ENCODE measurements at regions not wholly inside any gene's neighbourhood (a gene's known extent, or its start where the extent isn't known, plus 50 kb on each side); places are given as distances from the start of the nearest gene placed in this dataset.
"Not testable (repeated sequence)": the region's sequence is repeated elsewhere in the genome, so short reads cannot be mapped to it uniquely, and the experiment has no call there.

DNA sequence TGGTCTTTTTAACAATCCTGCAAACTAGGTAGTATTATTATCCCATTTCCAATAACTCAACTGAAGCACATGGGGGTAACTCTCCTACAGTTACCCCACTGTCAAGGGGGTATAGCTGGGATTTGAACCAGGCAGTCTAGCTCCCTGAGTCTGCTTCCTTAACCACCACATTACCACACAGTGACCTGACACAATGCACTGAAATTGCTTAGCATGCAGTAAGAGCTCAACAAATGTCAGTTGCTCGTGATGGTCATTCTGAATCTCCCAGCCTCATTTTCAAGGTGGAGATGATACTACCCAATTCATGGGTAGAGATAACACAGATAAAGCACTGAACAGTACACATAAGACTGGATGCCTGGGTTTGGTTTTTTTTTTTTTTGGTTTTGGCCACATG, 193.2 kb upstream of the MYLIP start:
- H3K27ac ChIP-seq = no peak overlapping the region
- no peaks in the 10 kb centered on the region for H3K36me3 ChIP-seq
- no peaks in the 10 kb centered on the region for H3K4me1 ChIP-seq
- TF ChIP-seq, protein P1, sequence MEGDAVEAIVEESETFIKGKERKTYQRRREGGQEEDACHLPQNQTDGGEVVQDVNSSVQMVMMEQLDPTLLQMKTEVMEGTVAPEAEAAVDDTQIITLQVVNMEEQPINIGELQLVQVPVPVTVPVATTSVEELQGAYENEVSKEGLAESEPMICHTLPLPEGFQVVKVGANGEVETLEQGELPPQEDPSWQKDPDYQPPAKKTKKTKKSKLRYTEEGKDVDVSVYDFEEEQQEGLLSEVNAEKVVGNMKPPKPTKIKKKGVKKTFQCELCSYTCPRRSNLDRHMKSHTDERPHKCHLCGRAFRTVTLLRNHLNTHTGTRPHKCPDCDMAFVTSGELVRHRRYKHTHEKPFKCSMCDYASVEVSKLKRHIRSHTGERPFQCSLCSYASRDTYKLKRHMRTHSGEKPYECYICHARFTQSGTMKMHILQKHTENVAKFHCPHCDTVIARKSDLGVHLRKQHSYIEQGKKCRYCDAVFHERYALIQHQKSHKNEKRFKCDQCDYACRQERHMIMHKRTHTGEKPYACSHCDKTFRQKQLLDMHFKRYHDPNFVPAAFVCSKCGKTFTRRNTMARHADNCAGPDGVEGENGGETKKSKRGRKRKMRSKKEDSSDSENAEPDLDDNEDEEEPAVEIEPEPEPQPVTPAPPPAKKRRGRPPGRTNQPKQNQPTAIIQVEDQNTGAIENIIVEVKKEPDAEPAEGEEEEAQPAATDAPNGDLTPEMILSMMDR (IDR thresholded peaks at IDR 0.05) = no peak
- intact Hi-C loops (cut with DNase I) = no loop called here
- H3K27me3 ChIP-seq (ENCODE audit: low read depth) = no peaks in the 10 kb centered on the region
- no peak for ATAC-seq
- H3K9me3 ChIP-seq = peaks cover 12% of the 10 kb centered on the region
- no peak overlapping the region for H3K4me3 ChIP-seq
- no peak for DNase-seq

DNA sequence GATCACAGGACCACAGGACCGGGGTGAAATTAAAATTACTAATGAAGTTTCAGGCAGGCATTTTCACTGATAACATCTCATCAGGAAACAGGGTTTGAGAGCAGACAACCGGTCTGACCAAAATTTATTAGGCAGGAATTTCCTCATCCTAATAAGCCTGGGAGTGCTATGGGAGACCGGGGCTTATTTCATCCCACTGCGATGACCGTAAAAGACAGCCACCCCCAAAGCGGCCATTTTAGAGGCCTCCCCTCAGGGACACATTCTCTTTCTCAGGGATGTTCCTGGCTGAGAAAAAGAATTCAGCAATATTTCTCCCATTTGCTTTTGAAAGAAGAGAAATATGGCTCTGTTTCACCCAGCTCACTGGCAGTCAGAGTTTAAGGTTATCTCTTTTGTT, 197.2 kb upstream of the MYLIP start:
- H3K36me3 ChIP-seq; ATAC-seq; intact Hi-C loops (cut with DNase I); H3K9me3 ChIP-seq; DNase-seq; H3K4me1 ChIP-seq; H3K4me3 ChIP-seq; H3K27ac ChIP-seq; H3K27me3 ChIP-seq (ENCODE audit: low read depth): not testable (repeated sequence)

DNA sequence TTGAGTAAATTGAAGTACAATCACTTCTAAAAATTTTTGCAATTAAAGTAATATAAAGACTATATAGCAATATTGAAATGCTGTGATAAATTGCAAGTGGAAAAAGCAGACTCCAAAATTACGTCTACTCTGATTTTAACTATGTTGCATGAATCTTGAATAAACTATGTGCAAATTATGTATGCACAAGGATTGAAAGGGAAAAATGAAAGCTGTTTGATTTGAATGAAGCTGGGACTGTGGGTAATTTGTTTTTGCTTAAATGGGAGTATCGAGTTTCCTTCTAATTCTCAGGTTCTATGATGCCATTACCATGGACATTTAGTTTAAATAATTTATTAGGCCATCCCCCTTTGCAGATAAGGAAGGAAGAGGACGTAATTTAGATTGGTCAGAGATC, 198.7 kb upstream of the MYLIP start:
- H3K27me3 ChIP-seq (ENCODE audit: low read depth) = no peaks in the 10 kb centered on the region
- no peak overlapping the region for H3K4me3 ChIP-seq
- TF ChIP-seq, protein P1 (IDR thresholded peaks at IDR 0.05) = no peak
- ATAC-seq = no peak
- intact Hi-C loops (cut with DNase I) = no loop called here
- no peaks in the 10 kb centered on the region for H3K4me1 ChIP-seq
- H3K36me3 ChIP-seq = no peaks in the 10 kb centered on the region
- H3K9me3 ChIP-seq = peaks cover 10% of the 10 kb centered on the region
- no peak overlapping the region for H3K27ac ChIP-seq
- no peak for DNase-seq

DNA sequence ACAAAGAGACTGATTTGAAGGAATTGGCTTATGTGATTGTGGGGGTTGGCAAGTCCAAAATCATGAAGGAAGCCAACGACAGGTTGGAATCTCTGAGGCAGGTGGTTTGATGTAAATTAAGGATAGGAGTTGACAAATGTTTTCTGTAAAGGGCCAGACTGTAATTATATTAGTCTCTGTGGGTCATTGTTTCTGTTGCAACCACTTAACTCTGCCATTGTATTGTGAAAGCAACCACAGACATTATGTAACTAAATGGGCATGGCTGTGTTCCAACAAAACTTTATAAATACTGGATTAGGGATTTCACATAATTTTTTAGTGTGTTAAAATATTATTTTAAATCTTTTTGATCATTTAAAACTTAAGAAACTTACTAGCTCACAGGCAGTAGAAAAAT, 199.2 kb upstream of the MYLIP start:
- Histone ChIP-seq H3K4me3 (no peak overlapping the region), H3K27ac (no peak overlapping the region), H3K4me1 (no peaks in the 10 kb centered on the region), H3K27me3 (ENCODE audit: low read depth) (no peaks in the 10 kb centered on the region), H3K9me3 (peaks cover 10% of the 10 kb centered on the region), H3K36me3 (no peaks in the 10 kb centered on the region)
- TF ChIP-seq, protein P1 (IDR thresholded peaks at IDR 0.05) = no peak
- ATAC-seq (no peak), DNase-seq (no peak)
- intact Hi-C loops (cut with DNase I) = no loop called here

DNA sequence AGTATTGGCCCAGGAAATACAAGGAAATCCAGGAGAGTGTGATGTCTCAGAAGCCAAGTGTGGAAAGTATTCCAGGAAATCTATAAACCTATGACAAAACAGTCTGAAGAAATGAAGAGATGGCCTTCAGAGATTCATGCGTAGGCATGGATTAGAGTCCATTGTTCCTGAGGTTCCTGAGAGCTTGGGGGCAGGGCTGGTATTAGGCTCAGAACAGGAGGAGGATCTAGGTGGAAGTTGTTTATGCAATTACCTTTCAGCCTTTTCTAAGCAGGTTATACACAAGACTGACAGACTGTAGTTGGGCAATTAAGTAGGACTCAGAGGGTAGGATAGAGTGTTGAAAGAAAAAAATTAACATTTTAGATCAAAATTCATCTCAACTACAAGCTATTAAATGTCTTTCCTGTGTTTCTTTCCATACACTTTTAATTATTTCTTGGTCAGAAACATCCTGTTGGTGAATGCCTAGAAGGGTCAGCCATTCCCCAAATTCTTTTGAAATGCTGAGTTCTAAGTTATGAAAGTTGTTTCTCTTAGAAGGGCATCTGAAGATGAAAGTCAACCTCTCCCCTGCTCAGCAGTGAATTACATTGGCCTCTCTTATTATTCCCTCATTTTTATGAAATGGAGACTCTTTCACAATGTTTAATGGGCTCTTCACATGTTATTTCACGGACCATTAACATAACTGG, 201.2 kb upstream of the MYLIP start:
- Histone ChIP-seq H3K4me3 (no peak overlapping the region), H3K36me3 (no peaks in the 10 kb centered on the region), H3K4me1 (no peaks in the 10 kb centered on the region), H3K9me3 (peaks cover 10% of the 10 kb centered on the region), H3K27ac (no peak overlapping the region), H3K27me3 (ENCODE audit: low read depth) (no peaks in the 10 kb centered on the region)
- ATAC-seq = no peak
- TF ChIP-seq, protein P1 (IDR thresholded peaks at IDR 0.05) = no peak
- intact Hi-C loops (cut with DNase I) = no loop called here
- no peak for DNase-seq

DNA sequence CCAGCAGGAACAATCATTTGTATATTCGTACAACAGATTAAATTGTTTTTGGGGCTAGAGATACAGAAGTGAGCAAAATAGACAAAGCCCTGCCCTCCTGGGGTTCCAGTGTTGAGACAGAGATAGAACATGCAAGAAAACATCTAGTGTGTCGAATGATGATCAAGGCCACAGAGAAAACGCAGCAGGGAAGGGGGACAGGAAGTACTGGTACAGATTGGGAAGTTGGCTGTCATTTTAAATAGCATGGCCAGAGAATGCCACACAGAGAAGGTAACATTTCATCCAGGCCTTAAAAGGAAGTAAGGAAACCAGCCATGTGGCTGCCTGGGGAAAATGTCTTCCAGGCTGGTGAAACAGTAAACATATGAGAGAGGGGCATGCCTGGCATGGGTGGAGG, 202.6 kb upstream of the MYLIP start:
- DNase-seq (no peak), ATAC-seq (no peak)
- Histone ChIP-seq H3K9me3 (peaks cover 2% of the 10 kb centered on the region), H3K4me3 (no peak overlapping the region), H3K27me3 (ENCODE audit: low read depth) (no peaks in the 10 kb centered on the region), H3K36me3 (no peaks in the 10 kb centered on the region), H3K27ac (no peak overlapping the region), H3K4me1 (no peaks in the 10 kb centered on the region)
- TF ChIP-seq, protein P1 (IDR thresholded peaks at IDR 0.05) = no peak
- intact Hi-C loops (cut with DNase I) = no loop called here

Data from lower lobe of right lung (tissue), 2 donors.